HepG2 (cell line): ENCODE measurements at regions not wholly inside any gene's neighbourhood (a gene's known extent, or its start where the extent isn't known, plus 50 kb on each side); places are given as distances from the start of the nearest gene placed in this dataset.

ENCODE experiments used
- ATAC-seq: fragments of 200-7000 bp; cut with Tn5 transposase; 3 replicates; pipeline ENCODE4 v1.9.1; 2020; ENCODE audit warnings: mild to moderate bottlenecking, moderate library complexity
- BruUV-seq: library from RNA; stranded (reverse); fragments of 400-500 nt; replicated peaks from 2 replicates; lab custom pipeline; 2021; lab: Mats Ljungman, UMichigan
- CTCF ChIA-PET: fragments of 300-600 bp; formaldehyde crosslinking; extraction: SDS; loops from one replicate; lab custom pipeline; 2021; ENCODE audit warnings: low total read pairs, inconsistent platforms, low intra/inter-chr PET ratio; lab: Yijun Ruan, JAX
- POLR2A ChIA-PET: fragments of 350-600 bp; sonication (Branson Sonifier 250); formaldehyde crosslinking; loops from one replicate; lab custom pipeline; 2020; ENCODE audit warnings: antibody characterized with exemption, inconsistent platforms; lab: Yijun Ruan, JAX
- DNase-seq: peaks from one replicate; pipeline ENCODE4 v3.0.0-alpha.2; 2015; ENCODE audit warnings: low spot score
- FAIRE-seq: peaks from 3 replicates; lab custom pipeline; 2011; peaks lifted over from hg19 to GRCh38; lab: Jason Lieb, UNC
- H2AFZ ChIP-seq: one replicate; pipeline ENCODE4 v1.6.1; 2011; ENCODE audit warnings: low read length, inconsistent platforms
- H3K27ac ChIP-seq: fragments of 300-600 bp; 3 replicates; pipeline ENCODE4 v1.8.0; 2011; ENCODE audit warnings: mixed run types, mild to moderate bottlenecking, mixed read lengths, low read length, inconsistent platforms; ENCODE audit not compliant: insufficient read depth; ENCODE audit errors: extremely low read length
- H3K27me3 ChIP-seq, 2 experiments: fragments of 200-600 bp in 1 of 2; 2 replicates in 1 of 2; 3 replicates in 1 of 2; pipeline versions ENCODE4 v1.6.0 to v1.8.0; 2011; ENCODE audit warnings: low read length in 2 of 2, mild to moderate bottlenecking in 2 of 2, moderate library complexity in 2 of 2, inconsistent platforms in 1 of 2; ENCODE audit not compliant: insufficient read depth in 2 of 2, control insufficient read depth in 1 of 2
- H3K36me3 ChIP-seq, 2 experiments: fragments of 200-600 bp in 1 of 2; replicated peaks in 1 of 2; 2 replicates in 1 of 2; 3 replicates in 1 of 2; pipeline versions ENCODE4 v1.5.1 to v1.8.0; 2011; ENCODE audit warnings: low read length in 2 of 2, inconsistent platforms in 1 of 2; ENCODE audit not compliant: insufficient read depth in 2 of 2, control insufficient read depth in 1 of 2
- H3K4me1 ChIP-seq: 2 replicates; pipeline ENCODE4 v1.5.1; 2012; ENCODE audit warnings: low read length, inconsistent platforms; ENCODE audit not compliant: insufficient read depth
- H3K4me2 ChIP-seq: 2 replicates; pipeline ENCODE4 v1.6.0; 2011; ENCODE audit warnings: low read depth, low read length, inconsistent platforms
- H3K4me3 ChIP-seq, 3 experiments: fragments of 200-600 bp in 1 of 3; sonication (generic), shearing (Covaris generic) in 1 of 3; replicated peaks in 1 of 3; 2 replicates each; pipeline ENCODE4 v1.5.1; 2011 to 2016; ENCODE audit warnings: low read length in 3 of 3, inconsistent platforms in 2 of 3, low read depth in 2 of 3, mild to moderate bottlenecking in 2 of 3, control low read depth in 1 of 3, mixed read lengths in 1 of 3; ENCODE audit not compliant: insufficient read depth in 1 of 3
- H3K79me2 ChIP-seq: one replicate; pipeline ENCODE4 v1.6.1; 2011; ENCODE audit warnings: low read length, inconsistent platforms; ENCODE audit not compliant: insufficient read depth
- H3K9ac ChIP-seq: 2 replicates; pipeline ENCODE4 v1.6.0; 2011; ENCODE audit warnings: mild to moderate bottlenecking, low read depth, low read length, inconsistent platforms; ENCODE audit not compliant: insufficient read depth
- H3K9me3 ChIP-seq: 2 replicates; pipeline ENCODE4 v1.5.1; 2012; ENCODE audit warnings: mild to moderate bottlenecking, low read length
- H4K20me1 ChIP-seq: 2 replicates; pipeline ENCODE4 v1.6.0; 2011; ENCODE audit warnings: inconsistent platforms, mild to moderate bottlenecking, low read length, moderate library complexity; ENCODE audit not compliant: insufficient read depth
- ARNT2 ChIP-seq: sonication (generic); formaldehyde crosslinking; IDR thresholded peaks from 2 replicates; pipeline ENCODE4 v1.8.0; 2022; ENCODE audit warnings: mild to moderate bottlenecking, low read depth, missing genetic modification reagents, moderate library complexity
- BRD4 ChIP-seq: sonication (generic); formaldehyde crosslinking; IDR thresholded peaks from 2 replicates; pipeline ENCODE4 v1.4.0; 2020; ENCODE audit warnings: missing genetic modification reagents
- CEBPG ChIP-seq: IDR thresholded peaks from 2 replicates; pipeline ENCODE4 v1.6.1; 2016
- CREB1 ChIP-seq, 2 experiments: fragments of 450-650 bp in 1 of 2; IDR thresholded peaks; 2 replicates each; pipeline ENCODE4 v1.6.1; 2016 to 2017; ENCODE audit warnings: control low read depth in 1 of 2, mild to moderate bottlenecking in 1 of 2, missing compliant biosample characterization in 1 of 2, missing genetic modification characterization in 1 of 2
- EZH2 ChIP-seq: conservative IDR thresholded peaks from 2 replicates; pipeline ENCODE4 v1.6.1; 2012; ENCODE audit warnings: mild to moderate bottlenecking, low read depth, low read length, moderate library complexity
- REPIN1 ChIP-seq: sonication (generic); formaldehyde crosslinking; IDR thresholded peaks from 2 replicates; pipeline ENCODE4 v1.8.0; 2022; ENCODE audit warnings: missing genetic modification reagents, low read depth, mild to moderate bottlenecking, borderline replicate concordance
- YEATS2 ChIP-seq: sonication (generic); formaldehyde crosslinking; IDR thresholded peaks from 2 replicates; pipeline ENCODE4 v1.4.0; 2020; ENCODE audit warnings: missing genetic modification reagents, borderline replicate concordance
- ZBTB38 ChIP-seq: sonication (generic); formaldehyde crosslinking; IDR thresholded peaks from 2 replicates; pipeline ENCODE4 v1.5.1; 2020; ENCODE audit warnings: mild to moderate bottlenecking, missing genetic modification reagents
- ZNF660 ChIP-seq: sonication (generic); formaldehyde crosslinking; IDR thresholded peaks from 2 replicates; pipeline ENCODE4 v1.5.1; 2020; ENCODE audit warnings: mild to moderate bottlenecking, low read depth, missing genetic modification reagents, borderline replicate concordance
- WGBS: methylation state at CpG from one replicate; pipeline ENCODE4 v1.1.6; 2017; ENCODE audit warnings: low lambda C conversion rate; 5-methylcytosine and 5-hydroxymethylcytosine counted together
- in situ Hi-C: cut with HindIII; loops from 2 replicates; pipeline ENCODE4 v1.10.0; 2017; ENCODE audit warnings: low pct_unique_long_range_greater_than_20kb; ENCODE audit not compliant: extremely low pct_ligation_motif_present
- intact Hi-C: fragments of 100-400 bp; cut with micrococcal nuclease; formaldehyde crosslinking; loops from one replicate; pipeline ENCODE4 v1.10.0; 2022; ENCODE audit not compliant: unreplicated experiment
- TF ChIP-seq, protein P1 (sequence below): IDR thresholded peaks from 2 replicates; pipeline ENCODE4 v1.6.1; 2018; ENCODE audit warnings: missing genetic modification reagents, mild to moderate bottlenecking, missing compliant biosample characterization
- TF ChIP-seq, protein P2 (sequence below): sonication (generic); formaldehyde crosslinking; IDR thresholded peaks from 2 replicates; pipeline ENCODE4 v1.4.0; 2020; ENCODE audit warnings: missing genetic modification reagents
- TF ChIP-seq, protein P3 (sequence below): sonication (generic); formaldehyde crosslinking; IDR thresholded peaks from 2 replicates; pipeline ENCODE4 v1.5.0; 2020; ENCODE audit warnings: missing genetic modification reagents
- TF ChIP-seq, protein P4 (sequence below): sonication (generic); formaldehyde crosslinking; IDR thresholded peaks from 2 replicates; pipeline ENCODE4 v1.4.0; 2020; ENCODE audit warnings: mild to moderate bottlenecking, missing genetic modification reagents

DNA sequence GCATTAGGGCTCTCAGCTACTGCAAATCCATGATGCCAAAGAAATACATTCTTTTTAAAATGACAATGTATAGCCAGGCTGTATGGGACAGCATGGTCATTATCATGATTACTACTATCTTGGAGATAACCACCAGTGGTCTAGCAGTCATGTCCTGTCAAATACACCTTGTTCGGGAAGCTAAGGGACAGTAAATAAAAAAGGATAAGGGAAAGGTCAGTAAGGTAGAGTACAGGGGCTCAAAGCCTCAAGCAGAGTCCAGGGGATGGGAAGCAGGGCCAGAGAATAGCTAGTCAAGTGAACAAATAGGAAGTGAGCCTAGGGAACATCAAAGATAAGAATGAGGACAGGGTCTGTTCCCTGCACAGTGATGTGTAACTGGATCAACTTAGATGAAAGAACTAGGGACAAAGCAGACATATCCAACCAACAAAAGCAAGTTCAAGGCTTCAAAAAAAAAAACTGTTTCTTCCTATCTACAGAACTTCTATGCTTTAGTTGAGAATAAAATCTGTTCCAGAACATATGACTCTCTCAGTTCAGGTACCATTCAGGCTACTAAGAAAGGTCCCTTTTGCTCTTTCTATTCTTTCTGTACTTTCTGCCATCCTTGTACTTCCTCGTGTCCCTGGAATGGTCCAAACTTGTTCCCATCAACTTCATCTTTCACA is 62.9 kb upstream of the EHBP1 start (continued):
- TF ChIP-seq BRD4 = peak; percentile 37; the same call in 1 of the 2 replicates
- peak; percentile 73 for TF ChIP-seq CEBPG (CRISPR knock-in tag)

DNA sequence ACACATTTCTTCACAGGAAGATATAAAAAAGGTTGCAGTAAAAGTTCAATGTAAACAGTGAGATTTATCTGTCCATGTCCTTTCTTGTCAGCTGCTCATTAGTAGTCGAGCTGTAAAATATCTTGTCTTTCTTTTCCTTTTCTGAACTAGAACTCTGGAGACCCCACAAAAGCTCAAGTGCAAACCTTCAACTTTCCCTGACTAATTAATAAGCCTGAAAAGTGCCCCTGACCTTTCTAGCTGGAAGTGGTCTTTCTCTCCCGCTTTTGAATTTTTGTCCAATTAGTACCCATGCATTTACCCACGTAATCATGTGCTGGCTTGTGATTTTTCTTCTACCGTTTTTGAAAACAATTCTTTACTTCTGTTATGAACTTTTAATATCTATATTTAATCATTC is 63.6 kb upstream of the EHBP1 start:
- FAIRE-seq = no peak

More for the DNA sequence above, 63.6 kb upstream of the EHBP1 start:
- in situ Hi-C loops (no loop called here), intact Hi-C loops (loop anchor here (1.0 to 5.0 kb wide), 2 partner anchors 65 to 72 kb away; partner anchors contain the start of gene EHBP1)
- Histone ChIP-seq H3K36me3 (no peaks in the 10 kb centered on the region), H3K9me3 (no peaks in the 10 kb centered on the region), H3K27me3 (no peaks in the 10 kb centered on the region), H4K20me1 (no peaks in the 10 kb centered on the region), H3K9ac (peak overlapping the region; percentile 27; the same call in 1 of the 2 replicates), H3K27ac (peak overlapping the region; percentile 50), H3K4me1 (peaks cover 42% of the 10 kb centered on the region), H3K4me3 (peak overlapping the region in 1 of 3 experiments; percentile 24; a peak in 1 of 6 replicates), H3K79me2 (no peaks in the 10 kb centered on the region)
- BruUV-seq = no TSS peak
- ChIA-PET CTCF (no interaction called here), POLR2A (interaction anchor here (0.8 to 2.7 kb wide), 10 partner anchors 12 to 1105 kb away, joined by 3 to 16 read pairs (median 8); partner anchors contain the start of gene EHBP1)
- ATAC-seq = no peak; the same call in 1 of the 3 replicates
- WGBS = 48% methylated on average over 4 of the region's 4 CpGs
- TF ChIP-seq, protein P1, sequence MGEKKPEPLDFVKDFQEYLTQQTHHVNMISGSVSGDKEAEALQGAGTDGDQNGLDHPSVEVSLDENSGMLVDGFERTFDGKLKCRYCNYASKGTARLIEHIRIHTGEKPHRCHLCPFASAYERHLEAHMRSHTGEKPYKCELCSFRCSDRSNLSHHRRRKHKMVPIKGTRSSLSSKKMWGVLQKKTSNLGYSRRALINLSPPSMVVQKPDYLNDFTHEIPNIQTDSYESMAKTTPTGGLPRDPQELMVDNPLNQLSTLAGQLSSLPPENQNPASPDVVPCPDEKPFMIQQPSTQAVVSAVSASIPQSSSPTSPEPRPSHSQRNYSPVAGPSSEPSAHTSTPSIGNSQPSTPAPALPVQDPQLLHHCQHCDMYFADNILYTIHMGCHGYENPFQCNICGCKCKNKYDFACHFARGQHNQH (CRISPR knock-in tag) = no peak
- TF ChIP-seq ZBTB38 (no peak), EZH2 (no peak), YEATS2 (CRISPR knock-in tag) (no peak), ARNT2 (CRISPR knock-in tag) (peak; percentile 49; the same call in 1 of the 2 replicates), REPIN1 (no peak), CREB1 (IDR thresholded peaks at IDR 0.05) (no peak), CREB1 (CRISPR knock-in tag; IDR thresholded peaks at IDR 0.05) (no peak), ZNF660 (CRISPR knock-in tag) (no peak)
- TF ChIP-seq, protein P2, sequence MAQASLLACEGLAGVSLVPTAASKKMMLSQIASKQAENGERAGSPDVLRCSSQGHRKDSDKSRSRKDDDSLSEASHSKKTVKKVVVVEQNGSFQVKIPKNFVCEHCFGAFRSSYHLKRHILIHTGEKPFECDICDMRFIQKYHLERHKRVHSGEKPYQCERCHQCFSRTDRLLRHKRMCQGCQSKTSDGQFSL (CRISPR knock-in tag) = 0 out of 2 replicates have a peak, but pooled peaks have one; percentile 14
- TF ChIP-seq, protein P3, sequence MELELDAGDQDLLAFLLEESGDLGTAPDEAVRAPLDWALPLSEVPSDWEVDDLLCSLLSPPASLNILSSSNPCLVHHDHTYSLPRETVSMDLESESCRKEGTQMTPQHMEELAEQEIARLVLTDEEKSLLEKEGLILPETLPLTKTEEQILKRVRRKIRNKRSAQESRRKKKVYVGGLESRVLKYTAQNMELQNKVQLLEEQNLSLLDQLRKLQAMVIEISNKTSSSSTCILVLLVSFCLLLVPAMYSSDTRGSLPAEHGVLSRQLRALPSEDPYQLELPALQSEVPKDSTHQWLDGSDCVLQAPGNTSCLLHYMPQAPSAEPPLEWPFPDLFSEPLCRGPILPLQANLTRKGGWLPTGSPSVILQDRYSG (CRISPR knock-in tag) = 0 out of 2 replicates have a peak, but pooled peaks have one; percentile 21
- TF ChIP-seq, protein P4, sequence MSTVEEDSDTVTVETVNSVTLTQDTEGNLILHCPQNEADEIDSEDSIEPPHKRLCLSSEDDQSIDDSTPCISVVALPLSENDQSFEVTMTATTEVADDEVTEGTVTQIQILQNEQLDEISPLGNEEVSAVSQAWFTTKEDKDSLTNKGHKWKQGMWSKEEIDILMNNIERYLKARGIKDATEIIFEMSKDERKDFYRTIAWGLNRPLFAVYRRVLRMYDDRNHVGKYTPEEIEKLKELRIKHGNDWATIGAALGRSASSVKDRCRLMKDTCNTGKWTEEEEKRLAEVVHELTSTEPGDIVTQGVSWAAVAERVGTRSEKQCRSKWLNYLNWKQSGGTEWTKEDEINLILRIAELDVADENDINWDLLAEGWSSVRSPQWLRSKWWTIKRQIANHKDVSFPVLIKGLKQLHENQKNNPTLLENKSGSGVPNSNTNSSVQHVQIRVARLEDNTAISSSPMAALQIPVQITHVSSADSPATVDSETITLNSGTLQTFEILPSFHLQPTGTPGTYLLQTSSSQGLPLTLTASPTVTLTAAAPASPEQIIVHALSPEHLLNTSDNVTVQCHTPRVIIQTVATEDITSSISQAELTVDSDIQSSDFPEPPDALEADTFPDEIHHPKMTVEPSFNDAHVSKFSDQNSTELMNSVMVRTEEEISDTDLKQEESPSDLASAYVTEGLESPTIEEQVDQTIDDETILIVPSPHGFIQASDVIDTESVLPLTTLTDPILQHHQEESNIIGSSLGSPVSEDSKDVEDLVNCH (CRISPR knock-in tag) = 0 out of 2 replicates have a peak, but pooled peaks have one; percentile 21
- TF ChIP-seq, all 625 proteins: peak for 4
- no peak overlapping the region for H2AFZ ChIP-seq
- H3K4me2 ChIP-seq = peak overlapping the region; percentile 46
- no peak for DNase-seq
